ENCODE measurements at regions not wholly inside any gene's neighbourhood (a gene's known extent, or its start where the extent isn't known, plus 50 kb on each side); places are given as distances from the start of the nearest gene placed in this dataset.

DNA sequence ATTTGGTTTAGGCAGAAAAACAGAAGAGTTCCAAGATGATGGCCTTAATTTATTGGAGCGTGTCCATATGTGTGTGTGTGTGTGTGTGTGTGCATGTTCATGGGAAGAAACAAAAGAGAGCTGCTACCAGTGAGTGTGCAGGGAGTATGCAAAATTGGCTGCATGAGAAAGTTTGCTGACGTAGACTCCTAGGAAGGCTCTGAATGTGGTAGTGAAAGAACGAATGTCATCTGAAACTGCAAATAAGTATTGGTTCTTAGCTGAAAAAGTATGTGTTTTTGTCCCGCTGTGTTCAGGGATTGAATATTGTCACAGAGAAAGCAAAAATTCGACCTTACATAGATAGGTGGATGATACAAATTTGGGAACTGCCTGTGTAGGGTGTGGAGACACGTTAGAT, 542.6 kb upstream of the COX7C start:
- POLR2A ChIA-PET, result no interaction called here
- Mint-ChIP-seq H3K4me1 (no peaks in the 10 kb centered on the region), H3K4me3 (no peak overlapping the region), H3K27me3 (ENCODE audit: low read depth) (no peaks in the 10 kb centered on the region), H3K27ac (no peak overlapping the region), H3K36me3 (no peaks in the 10 kb centered on the region), H3K9me3 (no peaks in the 10 kb centered on the region; the same call in 1 of the 2 replicates)
- CTCF ChIA-PET, result no interaction called here
- DNase-seq (ENCODE audit: low spot score), result no peak
- ATAC-seq, result no peak
- no peak for TF ChIP-seq NFYB (CRISPR knock-in tag; conservative IDR thresholded peaks at IDR 0.05; ENCODE audit: low read depth)
- no peak for TF ChIP-seq TP53 (CRISPR knock-in tag; IDR thresholded peaks at IDR 0.05)
- TF ChIP-seq ETV6 (CRISPR knock-in tag; IDR thresholded peaks at IDR 0.05), result no peak
- TF ChIP-seq, protein P1, sequence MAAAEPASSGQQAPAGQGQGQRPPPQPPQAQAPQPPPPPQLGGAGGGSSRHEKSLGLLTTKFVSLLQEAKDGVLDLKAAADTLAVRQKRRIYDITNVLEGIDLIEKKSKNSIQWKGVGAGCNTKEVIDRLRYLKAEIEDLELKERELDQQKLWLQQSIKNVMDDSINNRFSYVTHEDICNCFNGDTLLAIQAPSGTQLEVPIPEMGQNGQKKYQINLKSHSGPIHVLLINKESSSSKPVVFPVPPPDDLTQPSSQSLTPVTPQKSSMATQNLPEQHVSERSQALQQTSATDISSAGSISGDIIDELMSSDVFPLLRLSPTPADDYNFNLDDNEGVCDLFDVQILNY (CRISPR knock-in tag; IDR thresholded peaks at IDR 0.05), result no peak
- no peak for TF ChIP-seq FOXK1 (CRISPR knock-in tag; IDR thresholded peaks at IDR 0.05)
- no peak for TF ChIP-seq TEAD4 (CRISPR knock-in tag; IDR thresholded peaks at IDR 0.05)
- TF ChIP-seq, protein P2, sequence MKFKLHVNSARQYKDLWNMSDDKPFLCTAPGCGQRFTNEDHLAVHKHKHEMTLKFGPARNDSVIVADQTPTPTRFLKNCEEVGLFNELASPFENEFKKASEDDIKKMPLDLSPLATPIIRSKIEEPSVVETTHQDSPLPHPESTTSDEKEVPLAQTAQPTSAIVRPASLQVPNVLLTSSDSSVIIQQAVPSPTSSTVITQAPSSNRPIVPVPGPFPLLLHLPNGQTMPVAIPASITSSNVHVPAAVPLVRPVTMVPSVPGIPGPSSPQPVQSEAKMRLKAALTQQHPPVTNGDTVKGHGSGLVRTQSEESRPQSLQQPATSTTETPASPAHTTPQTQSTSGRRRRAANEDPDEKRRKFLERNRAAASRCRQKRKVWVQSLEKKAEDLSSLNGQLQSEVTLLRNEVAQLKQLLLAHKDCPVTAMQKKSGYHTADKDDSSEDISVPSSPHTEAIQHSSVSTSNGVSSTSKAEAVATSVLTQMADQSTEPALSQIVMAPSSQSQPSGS (CRISPR knock-in tag; IDR thresholded peaks at IDR 0.05; ENCODE audit: borderline replicate concordance, low read depth), result no peak
- TF ChIP-seq, protein P3, sequence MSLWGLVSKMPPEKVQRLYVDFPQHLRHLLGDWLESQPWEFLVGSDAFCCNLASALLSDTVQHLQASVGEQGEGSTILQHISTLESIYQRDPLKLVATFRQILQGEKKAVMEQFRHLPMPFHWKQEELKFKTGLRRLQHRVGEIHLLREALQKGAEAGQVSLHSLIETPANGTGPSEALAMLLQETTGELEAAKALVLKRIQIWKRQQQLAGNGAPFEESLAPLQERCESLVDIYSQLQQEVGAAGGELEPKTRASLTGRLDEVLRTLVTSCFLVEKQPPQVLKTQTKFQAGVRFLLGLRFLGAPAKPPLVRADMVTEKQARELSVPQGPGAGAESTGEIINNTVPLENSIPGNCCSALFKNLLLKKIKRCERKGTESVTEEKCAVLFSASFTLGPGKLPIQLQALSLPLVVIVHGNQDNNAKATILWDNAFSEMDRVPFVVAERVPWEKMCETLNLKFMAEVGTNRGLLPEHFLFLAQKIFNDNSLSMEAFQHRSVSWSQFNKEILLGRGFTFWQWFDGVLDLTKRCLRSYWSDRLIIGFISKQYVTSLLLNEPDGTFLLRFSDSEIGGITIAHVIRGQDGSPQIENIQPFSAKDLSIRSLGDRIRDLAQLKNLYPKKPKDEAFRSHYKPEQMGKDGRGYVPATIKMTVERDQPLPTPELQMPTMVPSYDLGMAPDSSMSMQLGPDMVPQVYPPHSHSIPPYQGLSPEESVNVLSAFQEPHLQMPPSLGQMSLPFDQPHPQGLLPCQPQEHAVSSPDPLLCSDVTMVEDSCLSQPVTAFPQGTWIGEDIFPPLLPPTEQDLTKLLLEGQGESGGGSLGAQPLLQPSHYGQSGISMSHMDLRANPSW (CRISPR knock-in tag; conservative IDR thresholded peaks at IDR 0.05; ENCODE audit: low read depth), result no peak
- TF ChIP-seq, protein P4, sequence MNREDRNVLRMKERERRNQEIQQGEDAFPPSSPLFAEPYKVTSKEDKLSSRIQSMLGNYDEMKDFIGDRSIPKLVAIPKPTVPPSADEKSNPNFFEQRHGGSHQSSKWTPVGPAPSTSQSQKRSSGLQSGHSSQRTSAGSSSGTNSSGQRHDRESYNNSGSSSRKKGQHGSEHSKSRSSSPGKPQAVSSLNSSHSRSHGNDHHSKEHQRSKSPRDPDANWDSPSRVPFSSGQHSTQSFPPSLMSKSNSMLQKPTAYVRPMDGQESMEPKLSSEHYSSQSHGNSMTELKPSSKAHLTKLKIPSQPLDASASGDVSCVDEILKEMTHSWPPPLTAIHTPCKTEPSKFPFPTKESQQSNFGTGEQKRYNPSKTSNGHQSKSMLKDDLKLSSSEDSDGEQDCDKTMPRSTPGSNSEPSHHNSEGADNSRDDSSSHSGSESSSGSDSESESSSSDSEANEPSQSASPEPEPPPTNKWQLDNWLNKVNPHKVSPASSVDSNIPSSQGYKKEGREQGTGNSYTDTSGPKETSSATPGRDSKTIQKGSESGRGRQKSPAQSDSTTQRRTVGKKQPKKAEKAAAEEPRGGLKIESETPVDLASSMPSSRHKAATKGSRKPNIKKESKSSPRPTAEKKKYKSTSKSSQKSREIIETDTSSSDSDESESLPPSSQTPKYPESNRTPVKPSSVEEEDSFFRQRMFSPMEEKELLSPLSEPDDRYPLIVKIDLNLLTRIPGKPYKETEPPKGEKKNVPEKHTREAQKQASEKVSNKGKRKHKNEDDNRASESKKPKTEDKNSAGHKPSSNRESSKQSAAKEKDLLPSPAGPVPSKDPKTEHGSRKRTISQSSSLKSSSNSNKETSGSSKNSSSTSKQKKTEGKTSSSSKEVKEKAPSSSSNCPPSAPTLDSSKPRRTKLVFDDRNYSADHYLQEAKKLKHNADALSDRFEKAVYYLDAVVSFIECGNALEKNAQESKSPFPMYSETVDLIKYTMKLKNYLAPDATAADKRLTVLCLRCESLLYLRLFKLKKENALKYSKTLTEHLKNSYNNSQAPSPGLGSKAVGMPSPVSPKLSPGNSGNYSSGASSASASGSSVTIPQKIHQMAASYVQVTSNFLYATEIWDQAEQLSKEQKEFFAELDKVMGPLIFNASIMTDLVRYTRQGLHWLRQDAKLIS (CRISPR knock-in tag; IDR thresholded peaks at IDR 0.05; ENCODE audit: borderline replicate concordance), result no peak
- no peak for TF ChIP-seq CBFB (CRISPR knock-in tag; IDR thresholded peaks at IDR 0.05; ENCODE audit: low read depth)
- no peak for TF ChIP-seq RORB (CRISPR knock-in tag; IDR thresholded peaks at IDR 0.05)
- no peak for TF ChIP-seq SOX15 (CRISPR knock-in tag; IDR thresholded peaks at IDR 0.05)
- TF ChIP-seq NR3C1 (CRISPR knock-in tag; conservative IDR thresholded peaks at IDR 0.05; ENCODE audit: low read depth), result no peak

DNA sequence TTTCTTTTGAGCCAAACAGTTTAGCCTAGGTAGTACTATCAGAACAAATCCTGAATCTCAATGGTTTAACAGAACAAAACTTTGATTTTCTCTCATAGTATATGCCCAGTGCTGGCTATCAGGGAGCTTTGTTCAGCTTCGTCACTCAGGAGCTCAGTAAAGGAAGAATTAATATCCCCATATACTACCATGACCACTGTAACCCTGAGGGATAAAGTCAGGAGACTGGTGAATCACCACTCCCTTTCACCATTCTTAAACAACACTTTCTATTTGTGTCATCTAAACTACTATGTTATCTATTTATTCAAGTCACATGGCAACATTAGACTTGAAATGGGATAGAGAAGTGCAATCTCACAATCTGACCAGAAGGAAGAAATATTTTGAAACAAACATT, 522.6 kb upstream of the COX7C start:
- POLR2A ChIA-PET, result no interaction called here
- CTCF ChIA-PET, result no interaction called here
- no peaks in the 10 kb centered on the region for H3K36me3 Mint-ChIP-seq
- H3K27ac Mint-ChIP-seq, result no peak overlapping the region
- H3K4me1 Mint-ChIP-seq, result no peaks in the 10 kb centered on the region
- no peak for TF ChIP-seq NFATC4 (CRISPR knock-in tag; IDR thresholded peaks at IDR 0.05)
- TF ChIP-seq, protein P1 (CRISPR knock-in tag; IDR thresholded peaks at IDR 0.05), result no peak
- TF ChIP-seq SOX15 (CRISPR knock-in tag; IDR thresholded peaks at IDR 0.05), result no peak
- TF ChIP-seq GABPB1 (CRISPR knock-in tag; IDR thresholded peaks at IDR 0.05), result no peak
- no peak for TF ChIP-seq FOXP1 (CRISPR knock-in tag; IDR thresholded peaks at IDR 0.05; ENCODE audit: borderline replicate concordance)
- TF ChIP-seq PRRX2 (CRISPR knock-in tag; IDR thresholded peaks at IDR 0.05), result no peak
- no peak overlapping the region for H3K4me3 Mint-ChIP-seq
- no peak for ATAC-seq
- no peaks in the 10 kb centered on the region for H3K27me3 Mint-ChIP-seq (ENCODE audit: low read depth)
- no peak for DNase-seq (ENCODE audit: low spot score)
- no peaks in the 10 kb centered on the region for H3K9me3 Mint-ChIP-seq
